Spleen (tissue), 11 donors: ENCODE measurements at regions not wholly inside any gene's neighbourhood (a gene's known extent, or its start where the extent isn't known, plus 50 kb on each side); places are given as distances from the start of the nearest gene placed in this dataset.
"Not testable (repeated sequence)": the region's sequence is repeated elsewhere in the genome, so short reads cannot be mapped to it uniquely, and the experiment has no call there.

Experiments used
- DNase-seq: peaks from one replicate; pipeline ENCODE4 v3.0.0-alpha.2; 2020
- H3K27ac ChIP-seq, 8 donors: fragments of 200-600 bp; sonication (generic) in 7 of 8; 1 replicate in 4 of 8; 2 replicates in 4 of 8; pipeline versions ENCODE4 v1.5.0 to v1.8.0; 2016 to 2021; ENCODE audit warnings: inconsistent platforms in 4 of 8, mild to moderate bottlenecking in 4 of 8, moderate library complexity in 1 of 8
- H3K27me3 ChIP-seq, 7 donors: fragments of 200-600 bp; sonication (generic) in 6 of 7; replicated peaks in 1 of 7; 1 replicate in 4 of 7; 2 replicates in 3 of 7; pipeline versions ENCODE4 v1.5.0 to v1.8.0; 2016 to 2021; ENCODE audit warnings: inconsistent platforms in 3 of 7, mild to moderate bottlenecking in 1 of 7
- H3K36me3 ChIP-seq, 6 donors: fragments of 200-600 bp; sonication (generic) in 5 of 6; 1 replicate in 4 of 6; 2 replicates in 2 of 6; pipeline versions ENCODE4 v1.5.0 to v1.8.0; 2016 to 2021; ENCODE audit warnings: inconsistent platforms in 2 of 6
- H3K4me1 ChIP-seq, 6 donors: fragments of 200-600 bp; sonication (generic) in 5 of 6; 1 replicate in 3 of 6; 2 replicates in 3 of 6; pipeline versions ENCODE4 v1.5.0 to v1.8.0; 2016 to 2021; ENCODE audit warnings: inconsistent platforms in 3 of 6
- H3K4me3 ChIP-seq, 8 donors: fragments of 200-600 bp; sonication (generic) in 7 of 8; 1 replicate in 4 of 8; 2 replicates in 4 of 8; pipeline versions ENCODE4 v1.5.0 to v1.8.0; 2016 to 2021; ENCODE audit warnings: inconsistent platforms in 4 of 8, mild to moderate bottlenecking in 4 of 8, moderate library complexity in 2 of 8
- H3K9me3 ChIP-seq, 8 donors: fragments of 200-600 bp; sonication (generic) in 7 of 8; 1 replicate in 4 of 8; 2 replicates in 4 of 8; pipeline versions ENCODE4 v1.5.0 to v1.8.0; 2016 to 2021; ENCODE audit warnings: inconsistent platforms in 4 of 8
- POLR2A ChIP-seq, 3 donors: fragments of 450-650 bp; IDR thresholded peaks; one replicate each; pipeline ENCODE4 v1.5.1; 2017; ENCODE audit warnings: antibody characterized with exemption in 3 of 3, mild to moderate bottlenecking in 1 of 3
- POLR2AphosphoS5 ChIP-seq, 3 donors: sonication (generic); formaldehyde crosslinking; IDR thresholded peaks; one replicate each; pipeline ENCODE4 v1.5.1; 2017; ENCODE audit warnings: antibody characterized with exemption in 3 of 3
- WGBS, 5 donors: extraction: QIAGEN DNeasy Blood & Tissue Kit in 3 of 5; methylation state at CpG; one replicate each; pipeline versions ENCODE4 v1.1.5 to v1.1.7; 2013 to 2018; 5-methylcytosine and 5-hydroxymethylcytosine counted together
- intact Hi-C: fragments of 100-400 bp; cut with DNase I; formaldehyde crosslinking; loops from one replicate; pipeline ENCODE4 v1.15.0; 2023; ENCODE audit warnings: low total_unique reads
- TF ChIP-seq, protein P1 (sequence below), 11 experiments: fragments of 200-600 bp in 7 of 11; fragments of 450-650 bp in 4 of 11; sonication (generic) in 4 of 11; IDR thresholded peaks in 8 of 11; conservative IDR thresholded peaks in 3 of 11; 1 replicate in 7 of 11; 2 replicates in 4 of 11; pipeline versions ENCODE4 v1.4.0 to v1.8.0; 2016 to 2021; ENCODE audit warnings: antibody characterized with exemption in 11 of 11, inconsistent platforms in 4 of 11, mild to moderate bottlenecking in 1 of 11
- donor health status: healthy with polysubstance abuse.
- donor health status: DM: no; HTN: no; CAD: no; lungs with moderate emphysema.
- donor health status: DM: no; HTN: no; CAD: no.
- donor health status: Bipolar disorder and iron deficiency.
- donor health status: healthy.
- donor health status: DM: no; HTN: no; CAD: no.
- donor health status: DM: yes; HTN: yes; CAD: no.

- Histone ChIP-seq H3K9me3 (no peaks in the 10 kb centered on the region), H3K27ac (no peak overlapping the region), H3K27me3 (no peaks in the 10 kb centered on the region), H3K4me3 (no peak overlapping the region), H3K36me3 (no peaks in the 10 kb centered on the region), H3K4me1 (no peaks in the 10 kb centered on the region)
- intact Hi-C loops, result no loop called here
- TF ChIP-seq, protein P1, sequence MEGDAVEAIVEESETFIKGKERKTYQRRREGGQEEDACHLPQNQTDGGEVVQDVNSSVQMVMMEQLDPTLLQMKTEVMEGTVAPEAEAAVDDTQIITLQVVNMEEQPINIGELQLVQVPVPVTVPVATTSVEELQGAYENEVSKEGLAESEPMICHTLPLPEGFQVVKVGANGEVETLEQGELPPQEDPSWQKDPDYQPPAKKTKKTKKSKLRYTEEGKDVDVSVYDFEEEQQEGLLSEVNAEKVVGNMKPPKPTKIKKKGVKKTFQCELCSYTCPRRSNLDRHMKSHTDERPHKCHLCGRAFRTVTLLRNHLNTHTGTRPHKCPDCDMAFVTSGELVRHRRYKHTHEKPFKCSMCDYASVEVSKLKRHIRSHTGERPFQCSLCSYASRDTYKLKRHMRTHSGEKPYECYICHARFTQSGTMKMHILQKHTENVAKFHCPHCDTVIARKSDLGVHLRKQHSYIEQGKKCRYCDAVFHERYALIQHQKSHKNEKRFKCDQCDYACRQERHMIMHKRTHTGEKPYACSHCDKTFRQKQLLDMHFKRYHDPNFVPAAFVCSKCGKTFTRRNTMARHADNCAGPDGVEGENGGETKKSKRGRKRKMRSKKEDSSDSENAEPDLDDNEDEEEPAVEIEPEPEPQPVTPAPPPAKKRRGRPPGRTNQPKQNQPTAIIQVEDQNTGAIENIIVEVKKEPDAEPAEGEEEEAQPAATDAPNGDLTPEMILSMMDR (IDR thresholded peaks at IDR 0.05 in 8 of 11, conservative IDR thresholded peaks at IDR 0.05 in 3 of 11), result no peak
- TF ChIP-seq POLR2A (IDR thresholded peaks at IDR 0.05) (no peak), POLR2AphosphoS5 (IDR thresholded peaks at IDR 0.05) (no peak)
- WGBS, 5 donors, result 49 to 73% (median 67%) methylated on average over 7 of the region's 7 CpGs
- no peak for DNase-seq
Observed at GRCh38 chr2:163119966-163120365, 281.4 kb upstream of the KCNH7 start.

GRCh38 chr2:163086940-163087339, 248.4 kb upstream of the KCNH7 start:
- TF ChIP-seq POLR2AphosphoS5 (IDR thresholded peaks at IDR 0.05), result no peak
- TF ChIP-seq POLR2A (IDR thresholded peaks at IDR 0.05), result no peak
- TF ChIP-seq, protein P1 (IDR thresholded peaks at IDR 0.05 in 8 of 11, conservative IDR thresholded peaks at IDR 0.05 in 3 of 11), result no peak
- intact Hi-C loops, result no loop called here
- no peak overlapping the region for H3K4me3 ChIP-seq
- H3K36me3 ChIP-seq, result no peaks in the 10 kb centered on the region
- no peaks in the 10 kb centered on the region for H3K27me3 ChIP-seq
- no peak for DNase-seq
- H3K4me1 ChIP-seq, result no peaks in the 10 kb centered on the region
- 81 to 95% (median 86%) methylated on average over 1 of the region's 1 CpG for WGBS, 5 donors
- H3K27ac ChIP-seq, result no peak overlapping the region
- H3K9me3 ChIP-seq, result peaks cover 0 to 24% (median 6%) of the 10 kb centered on the region in 8 donors

DNA sequence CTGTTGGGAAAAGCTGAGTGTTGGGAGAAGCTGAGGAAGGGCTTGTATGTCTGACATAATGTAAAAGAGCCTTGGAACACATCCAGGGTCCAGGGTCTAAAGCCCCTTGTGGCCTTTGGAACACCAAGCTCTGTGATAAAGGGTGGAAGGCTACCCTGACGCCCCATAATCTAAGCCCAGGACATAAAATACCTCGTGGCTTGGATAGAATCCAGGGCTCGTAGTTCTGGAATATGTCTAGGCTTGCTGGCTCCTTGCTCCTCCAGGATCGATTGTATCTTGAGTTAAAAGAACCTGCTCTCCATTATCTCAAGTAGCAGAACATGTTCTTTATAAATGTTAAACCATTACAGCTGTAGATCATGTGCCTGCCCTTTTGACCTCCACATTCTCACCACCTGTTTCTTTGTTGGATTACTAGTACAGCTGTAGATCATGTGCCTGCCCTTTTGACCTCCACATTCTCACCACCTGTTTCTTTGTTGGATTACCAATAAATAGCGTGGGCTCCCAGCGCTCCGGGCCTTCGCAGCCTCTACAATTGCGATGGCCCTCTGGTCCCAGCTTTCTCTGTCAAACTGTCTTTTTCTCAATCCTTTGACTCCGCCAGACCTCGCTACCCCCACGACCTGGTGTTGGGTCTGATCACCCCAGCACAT, 246.9 kb upstream of the KCNH7 start:
- intact Hi-C loops, H3K4me3 ChIP-seq, H3K27ac ChIP-seq, H3K27me3 ChIP-seq, H3K4me1 ChIP-seq, H3K36me3 ChIP-seq, DNase-seq: not testable (repeated sequence)
- WGBS, 5 donors, result 81 to 88% (median 87%) methylated on average over 12 of the region's 12 CpGs
- peaks cover 0 to 24% (median 10%) of the 10 kb centered on the region in 8 donors for H3K9me3 ChIP-seq

DNA sequence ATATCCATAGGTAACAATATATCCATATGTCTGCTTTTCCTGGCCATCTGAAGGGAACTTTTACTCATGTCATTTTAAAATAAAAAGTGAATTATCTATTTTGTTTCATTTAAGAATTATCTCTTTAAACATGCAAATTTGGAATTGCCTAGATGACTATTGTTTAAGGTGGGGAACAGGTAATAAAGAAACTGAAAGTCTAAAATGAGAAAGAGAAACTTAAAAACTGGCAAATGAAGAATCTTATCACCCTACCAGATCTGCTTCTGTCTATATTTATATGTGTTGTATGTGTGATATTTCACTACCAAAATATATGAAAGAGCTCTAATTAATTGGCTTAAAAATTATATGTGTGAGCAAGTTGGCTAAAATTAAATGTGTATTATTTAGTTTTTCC, 243.2 kb upstream of the KCNH7 start:
- H3K4me3 ChIP-seq, result no peak overlapping the region
- H3K27me3 ChIP-seq, result no peaks in the 10 kb centered on the region
- no peak for DNase-seq
- H3K9me3 ChIP-seq, result peaks cover 0 to 24% (median 16%) of the 10 kb centered on the region in 8 donors
- no peaks in the 10 kb centered on the region for H3K4me1 ChIP-seq
- no peak overlapping the region for H3K27ac ChIP-seq
- TF ChIP-seq, protein P1 (IDR thresholded peaks at IDR 0.05 in 8 of 11, conservative IDR thresholded peaks at IDR 0.05 in 3 of 11), result no peak
- TF ChIP-seq POLR2A (IDR thresholded peaks at IDR 0.05) (no peak), POLR2AphosphoS5 (IDR thresholded peaks at IDR 0.05) (no peak)
- H3K36me3 ChIP-seq, result no peaks in the 10 kb centered on the region
- intact Hi-C loops, result no loop called here

GRCh38 chr2:163077241-163077640, 238.7 kb upstream of the KCNH7 start:
- Histone ChIP-seq H3K27ac (no peak overlapping the region), H3K4me1 (no peaks in the 10 kb centered on the region), H3K36me3 (no peaks in the 10 kb centered on the region), H3K4me3 (no peak overlapping the region), H3K9me3 (peaks cover 0 to 17% (median 5%) of the 10 kb centered on the region in 8 donors), H3K27me3 (no peaks in the 10 kb centered on the region)
- TF ChIP-seq POLR2A (IDR thresholded peaks at IDR 0.05) (no peak), POLR2AphosphoS5 (IDR thresholded peaks at IDR 0.05) (no peak)
- TF ChIP-seq, protein P1 (IDR thresholded peaks at IDR 0.05 in 8 of 11, conservative IDR thresholded peaks at IDR 0.05 in 3 of 11), result no peak
- intact Hi-C loops, result no loop called here
- DNase-seq, result no peak
- WGBS, 5 donors, result 3 to 9% (median 3%) methylated on average over 1 of the region's 1 CpG
